Vagina (tissue), 2 donors: ENCODE measurements at regions not wholly inside any gene's neighbourhood (a gene's known extent, or its start where the extent isn't known, plus 50 kb on each side); places are given as distances from the start of the nearest gene placed in this dataset.

Experiments used
- POLR2A ChIP-seq, 2 donors: fragments of 450-650 bp; IDR thresholded peaks; one replicate each; pipeline ENCODE4 v1.6.1; 2017; ENCODE audit warnings: antibody characterized with exemption in 2 of 2, mild to moderate bottlenecking in 2 of 2, moderate library complexity in 2 of 2
- TF ChIP-seq, protein P1 (sequence below), 3 experiments: fragments of 450-650 bp in 2 of 3; fragments of 200-600 bp in 1 of 3; sonication (generic) in 1 of 3; IDR thresholded peaks; one replicate each; pipeline ENCODE4 v1.5.1; 2017 to 2019; ENCODE audit warnings: antibody characterized with exemption in 3 of 3, mild to moderate bottlenecking in 2 of 3, moderate library complexity in 2 of 3

GRCh38 chr15:84108728-84109127 lies 126.8 kb upstream of the GOLGA6L4 start:
- TF ChIP-seq, protein P1, sequence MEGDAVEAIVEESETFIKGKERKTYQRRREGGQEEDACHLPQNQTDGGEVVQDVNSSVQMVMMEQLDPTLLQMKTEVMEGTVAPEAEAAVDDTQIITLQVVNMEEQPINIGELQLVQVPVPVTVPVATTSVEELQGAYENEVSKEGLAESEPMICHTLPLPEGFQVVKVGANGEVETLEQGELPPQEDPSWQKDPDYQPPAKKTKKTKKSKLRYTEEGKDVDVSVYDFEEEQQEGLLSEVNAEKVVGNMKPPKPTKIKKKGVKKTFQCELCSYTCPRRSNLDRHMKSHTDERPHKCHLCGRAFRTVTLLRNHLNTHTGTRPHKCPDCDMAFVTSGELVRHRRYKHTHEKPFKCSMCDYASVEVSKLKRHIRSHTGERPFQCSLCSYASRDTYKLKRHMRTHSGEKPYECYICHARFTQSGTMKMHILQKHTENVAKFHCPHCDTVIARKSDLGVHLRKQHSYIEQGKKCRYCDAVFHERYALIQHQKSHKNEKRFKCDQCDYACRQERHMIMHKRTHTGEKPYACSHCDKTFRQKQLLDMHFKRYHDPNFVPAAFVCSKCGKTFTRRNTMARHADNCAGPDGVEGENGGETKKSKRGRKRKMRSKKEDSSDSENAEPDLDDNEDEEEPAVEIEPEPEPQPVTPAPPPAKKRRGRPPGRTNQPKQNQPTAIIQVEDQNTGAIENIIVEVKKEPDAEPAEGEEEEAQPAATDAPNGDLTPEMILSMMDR (IDR thresholded peaks at IDR 0.05), result no peak
- no peak for TF ChIP-seq POLR2A (IDR thresholded peaks at IDR 0.05)
